ENCODE measurements at regions not wholly inside any gene's neighbourhood (a gene's known extent, or its start where the extent isn't known, plus 50 kb on each side); places are given as distances from the start of the nearest gene placed in this dataset.
"Not testable (repeated sequence)": the region's sequence is repeated elsewhere in the genome, so short reads cannot be mapped to it uniquely, and the experiment has no call there.

DNA sequence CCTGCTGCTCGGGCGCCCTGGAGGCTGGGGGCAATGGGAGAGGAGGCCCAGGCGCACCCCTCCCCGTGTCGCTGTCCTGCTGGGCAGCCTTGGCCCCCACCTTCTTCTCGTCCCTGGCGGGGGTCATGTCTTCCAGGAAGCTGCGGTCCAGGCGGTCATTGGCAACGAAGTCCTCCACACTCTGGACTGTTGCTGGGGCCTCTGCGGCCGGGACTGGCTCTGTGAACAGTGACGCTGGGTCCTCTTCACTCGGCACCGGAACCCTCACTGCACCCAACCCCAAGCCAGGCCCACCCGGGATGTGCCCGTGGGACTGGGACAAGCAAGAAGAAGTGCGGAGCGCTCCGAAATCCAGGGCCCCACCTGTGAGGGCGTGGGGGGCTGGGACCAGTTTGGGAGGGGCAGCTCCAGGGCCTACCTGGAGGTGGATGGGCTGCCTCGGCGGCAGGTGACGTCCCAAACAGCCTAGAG lies 308.0 kb downstream of the CCDC74A start:
- H3K4me1 Mint-ChIP-seq = no peaks in the 10 kb centered on the region
- peaks cover 0 to 3% (median 0%) of the 10 kb centered on the region in 3 donors for H3K27me3 Mint-ChIP-seq (ENCODE audit: low read depth in 3 of 3)

GRCh38 chr2:131836116-131836515 lies 308.4 kb downstream of the CCDC74A start:
- H2AFZ ChIP-seq (ENCODE audit: insufficient read depth, low read depth, low read length, poor library complexity, severe bottlenecking); H3K27ac ChIP-seq (ENCODE audit: low read depth in 1 of 2, low read length in 2 of 2); H3K36me3 ChIP-seq (replicated peaks in 1 of 2; ENCODE audit: control insufficient read depth in 1 of 2, insufficient read depth in 2 of 2, low read length in 2 of 2); H3K4me1 Mint-ChIP-seq; H3K27me3 ChIP-seq (ENCODE audit: control insufficient read depth in 2 of 2, insufficient read depth in 2 of 2, low read length in 2 of 2); intact Hi-C loops (cut with micrococcal nuclease); H4K20me1 ChIP-seq (ENCODE audit: insufficient read depth, low read length); H3K27ac Mint-ChIP-seq; H3K4me1 ChIP-seq (ENCODE audit: control insufficient read depth in 1 of 2, insufficient read depth in 2 of 2, low read length in 2 of 2); H3K79me2 ChIP-seq (ENCODE audit: insufficient read depth, low read length); DNase-seq; H3K9me3 Mint-ChIP-seq; H3K27me3 Mint-ChIP-seq (ENCODE audit: low read depth in 3 of 3); H3K9ac ChIP-seq (ENCODE audit: insufficient read depth, low read length, poor library complexity, severe bottlenecking); H3K9me3 ChIP-seq (replicated peaks in 1 of 2; ENCODE audit: control insufficient read depth in 1 of 2, insufficient read depth in 1 of 2, low read length in 2 of 2); H3K4me3 Mint-ChIP-seq; H3K4me3 ChIP-seq (replicated peaks in 1 of 3; ENCODE audit: low read depth in 2 of 3, low read length in 3 of 3); H3K4me2 ChIP-seq (replicated peaks; ENCODE audit: extremely low read depth, low read length, poor library complexity, severe bottlenecking); H3K36me3 Mint-ChIP-seq: not testable (repeated sequence)
- WGBS (ENCODE audit: insufficient coverage) = 91% methylated on average over 8 of the region's 11 CpGs

More for the DNA sequence above, 308.0 kb downstream of the CCDC74A start:
- DNase-seq = no peak
- Histone ChIP-seq H3K9me3 (replicated peaks in 1 of 2; ENCODE audit: control insufficient read depth in 1 of 2, insufficient read depth in 1 of 2, low read length in 2 of 2) (no peaks in the 10 kb centered on the region), H3K79me2 (ENCODE audit: insufficient read depth, low read length) (no peaks in the 10 kb centered on the region), H3K4me1 (ENCODE audit: control insufficient read depth in 1 of 2, insufficient read depth in 2 of 2, low read length in 2 of 2) (no peaks in the 10 kb centered on the region), H3K27me3 (ENCODE audit: control insufficient read depth in 2 of 2, insufficient read depth in 2 of 2, low read length in 2 of 2) (no peaks in the 10 kb centered on the region), H3K27ac (ENCODE audit: low read depth in 1 of 2, low read length in 2 of 2) (no peak overlapping the region), H3K4me3 (replicated peaks in 1 of 3; ENCODE audit: low read depth in 2 of 3, low read length in 3 of 3) (no peak overlapping the region), H3K36me3 (replicated peaks in 1 of 2; ENCODE audit: control insufficient read depth in 1 of 2, insufficient read depth in 2 of 2, low read length in 2 of 2) (no peaks in the 10 kb centered on the region), H4K20me1 (ENCODE audit: insufficient read depth, low read length) (no peaks in the 10 kb centered on the region), H3K4me2 (replicated peaks; ENCODE audit: extremely low read depth, low read length, poor library complexity, severe bottlenecking) (no peak overlapping the region), H2AFZ (ENCODE audit: insufficient read depth, low read depth, low read length, poor library complexity, severe bottlenecking) (no peak overlapping the region), H3K9ac (ENCODE audit: insufficient read depth, low read length, poor library complexity, severe bottlenecking) (no peak overlapping the region)
- WGBS (ENCODE audit: insufficient coverage) = 89% methylated on average over 17 of the region's 24 CpGs
- TF ChIP-seq, protein P1, sequence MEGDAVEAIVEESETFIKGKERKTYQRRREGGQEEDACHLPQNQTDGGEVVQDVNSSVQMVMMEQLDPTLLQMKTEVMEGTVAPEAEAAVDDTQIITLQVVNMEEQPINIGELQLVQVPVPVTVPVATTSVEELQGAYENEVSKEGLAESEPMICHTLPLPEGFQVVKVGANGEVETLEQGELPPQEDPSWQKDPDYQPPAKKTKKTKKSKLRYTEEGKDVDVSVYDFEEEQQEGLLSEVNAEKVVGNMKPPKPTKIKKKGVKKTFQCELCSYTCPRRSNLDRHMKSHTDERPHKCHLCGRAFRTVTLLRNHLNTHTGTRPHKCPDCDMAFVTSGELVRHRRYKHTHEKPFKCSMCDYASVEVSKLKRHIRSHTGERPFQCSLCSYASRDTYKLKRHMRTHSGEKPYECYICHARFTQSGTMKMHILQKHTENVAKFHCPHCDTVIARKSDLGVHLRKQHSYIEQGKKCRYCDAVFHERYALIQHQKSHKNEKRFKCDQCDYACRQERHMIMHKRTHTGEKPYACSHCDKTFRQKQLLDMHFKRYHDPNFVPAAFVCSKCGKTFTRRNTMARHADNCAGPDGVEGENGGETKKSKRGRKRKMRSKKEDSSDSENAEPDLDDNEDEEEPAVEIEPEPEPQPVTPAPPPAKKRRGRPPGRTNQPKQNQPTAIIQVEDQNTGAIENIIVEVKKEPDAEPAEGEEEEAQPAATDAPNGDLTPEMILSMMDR (IDR thresholded peaks at IDR 0.05) = no peak
- H3K36me3 Mint-ChIP-seq = no peaks in the 10 kb centered on the region
- peaks cover 0 to 8% (median 5%) of the 10 kb centered on the region in 7 donors for H3K9me3 Mint-ChIP-seq
- intact Hi-C loops (cut with micrococcal nuclease) = no loop called here
- H3K4me3 Mint-ChIP-seq = no peak overlapping the region
- H3K27ac Mint-ChIP-seq = no peak overlapping the region

GRCh38 chr2:131844044-131844443 lies 316.4 kb downstream of the CCDC74A start:
- H3K79me2 ChIP-seq (ENCODE audit: insufficient read depth, low read length); intact Hi-C loops (cut with micrococcal nuclease); H3K4me1 Mint-ChIP-seq; H3K27ac Mint-ChIP-seq; H3K4me3 Mint-ChIP-seq; H3K4me2 ChIP-seq (replicated peaks; ENCODE audit: extremely low read depth, low read length, poor library complexity, severe bottlenecking); H3K27me3 Mint-ChIP-seq (ENCODE audit: low read depth in 3 of 3); H4K20me1 ChIP-seq (ENCODE audit: insufficient read depth, low read length); DNase-seq; H3K27me3 ChIP-seq (ENCODE audit: control insufficient read depth in 2 of 2, insufficient read depth in 2 of 2, low read length in 2 of 2); H3K9me3 Mint-ChIP-seq; H3K27ac ChIP-seq (ENCODE audit: low read depth in 1 of 2, low read length in 2 of 2); H2AFZ ChIP-seq (ENCODE audit: insufficient read depth, low read depth, low read length, poor library complexity, severe bottlenecking); H3K9ac ChIP-seq (ENCODE audit: insufficient read depth, low read length, poor library complexity, severe bottlenecking); H3K36me3 ChIP-seq (replicated peaks in 1 of 2; ENCODE audit: control insufficient read depth in 1 of 2, insufficient read depth in 2 of 2, low read length in 2 of 2); H3K4me3 ChIP-seq (replicated peaks in 1 of 3; ENCODE audit: low read depth in 2 of 3, low read length in 3 of 3); H3K36me3 Mint-ChIP-seq; H3K4me1 ChIP-seq (ENCODE audit: control insufficient read depth in 1 of 2, insufficient read depth in 2 of 2, low read length in 2 of 2); H3K9me3 ChIP-seq (replicated peaks in 1 of 2; ENCODE audit: control insufficient read depth in 1 of 2, insufficient read depth in 1 of 2, low read length in 2 of 2): not testable (repeated sequence)
- WGBS (ENCODE audit: insufficient coverage) = no CpG with 5 or more reads among the region's 2 CpGs

- H3K36me3 Mint-ChIP-seq; H4K20me1 ChIP-seq (ENCODE audit: insufficient read depth, low read length); H3K27ac ChIP-seq (ENCODE audit: low read depth in 1 of 2, low read length in 2 of 2); H3K4me2 ChIP-seq (replicated peaks; ENCODE audit: extremely low read depth, low read length, poor library complexity, severe bottlenecking); H3K79me2 ChIP-seq (ENCODE audit: insufficient read depth, low read length); H3K9me3 Mint-ChIP-seq; H3K4me3 ChIP-seq (replicated peaks in 1 of 3; ENCODE audit: low read depth in 2 of 3, low read length in 3 of 3); H2AFZ ChIP-seq (ENCODE audit: insufficient read depth, low read depth, low read length, poor library complexity, severe bottlenecking); H3K27ac Mint-ChIP-seq; H3K36me3 ChIP-seq (replicated peaks in 1 of 2; ENCODE audit: control insufficient read depth in 1 of 2, insufficient read depth in 2 of 2, low read length in 2 of 2); H3K9ac ChIP-seq (ENCODE audit: insufficient read depth, low read length, poor library complexity, severe bottlenecking); H3K27me3 Mint-ChIP-seq (ENCODE audit: low read depth in 3 of 3); DNase-seq; H3K4me1 Mint-ChIP-seq; H3K4me1 ChIP-seq (ENCODE audit: control insufficient read depth in 1 of 2, insufficient read depth in 2 of 2, low read length in 2 of 2); H3K27me3 ChIP-seq (ENCODE audit: control insufficient read depth in 2 of 2, insufficient read depth in 2 of 2, low read length in 2 of 2); H3K9me3 ChIP-seq (replicated peaks in 1 of 2; ENCODE audit: control insufficient read depth in 1 of 2, insufficient read depth in 1 of 2, low read length in 2 of 2); H3K4me3 Mint-ChIP-seq; intact Hi-C loops (cut with micrococcal nuclease): not testable (repeated sequence)
- WGBS (ENCODE audit: insufficient coverage) = no CpG with 5 or more reads among the region's 1 CpG
Measured at GRCh38 chr2:131856202-131856601, 305.6 kb downstream of the ANKRD30BL start.
